ENCODE measurements at regions not wholly inside any gene's neighbourhood (a gene's known extent, or its start where the extent isn't known, plus 50 kb on each side); places are given as distances from the start of the nearest gene placed in this dataset.

GRCh38 chr15:62378772-62379498 lies 213.8 kb upstream of the C2CD4B start:
- H3K4me3 ChIP-seq, result no peak overlapping the region
- H3K27ac ChIP-seq, result no peak overlapping the region
- WGBS, 2 donors, result 29 to 30% methylated on average over 5 of the region's 5 CpGs
- no peak for DNase-seq
- no peaks in the 10 kb centered on the region for H3K27me3 ChIP-seq
- no peaks in the 10 kb centered on the region for H3K9me3 ChIP-seq
- no peaks in the 10 kb centered on the region for H3K36me3 ChIP-seq (replicated peaks in 1 of 2; ENCODE audit: insufficient read depth in 1 of 2, low read depth in 2 of 2)
- ATAC-seq, result no peak
- intact Hi-C loops (cut with DNase I), result no loop called here
- H3K4me1 ChIP-seq, result no peaks in the 10 kb centered on the region
- TF ChIP-seq POLR2A (IDR thresholded peaks at IDR 0.05), result no peak
- TF ChIP-seq CTCF (IDR thresholded peaks at IDR 0.05), result no peak

GRCh38 chr15:62380011-62380410 lies 214.9 kb upstream of the C2CD4B start:
- TF ChIP-seq POLR2A (IDR thresholded peaks at IDR 0.05) (no peak), CTCF (IDR thresholded peaks at IDR 0.05) (no peak)
- 59 to 72% methylated on average over 4 of the region's 4 CpGs for WGBS, 2 donors
- ATAC-seq (no peak), DNase-seq (no peak)
- intact Hi-C loops (cut with DNase I), result no loop called here
- Histone ChIP-seq H3K36me3 (replicated peaks in 1 of 2; ENCODE audit: insufficient read depth in 1 of 2, low read depth in 2 of 2) (no peaks in the 10 kb centered on the region), H3K27me3 (no peaks in the 10 kb centered on the region), H3K9me3 (no peaks in the 10 kb centered on the region), H3K27ac (no peak overlapping the region), H3K4me1 (no peaks in the 10 kb centered on the region), H3K4me3 (no peak overlapping the region)

- no peak for TF ChIP-seq CTCF (IDR thresholded peaks at IDR 0.05)
- no peak for TF ChIP-seq POLR2A (IDR thresholded peaks at IDR 0.05)
- no peak for ATAC-seq
- Histone ChIP-seq H3K4me1 (no peaks in the 10 kb centered on the region), H3K27ac (no peak overlapping the region), H3K9me3 (no peaks in the 10 kb centered on the region), H3K36me3 (replicated peaks in 1 of 2; ENCODE audit: insufficient read depth in 1 of 2, low read depth in 2 of 2) (no peaks in the 10 kb centered on the region), H3K27me3 (no peaks in the 10 kb centered on the region), H3K4me3 (no peak overlapping the region)
- no peak for DNase-seq
- 63 to 80% methylated on average over 1 of the region's 1 CpG for WGBS, 2 donors
- intact Hi-C loops (cut with DNase I), result no loop called here
These were observed 217.0 kb upstream of the C2CD4B start for GRCh38 chr15:62382046-62382445.

- Histone ChIP-seq H3K27ac (peak within 1 kb of the TSS in 3 of 4 donors; percentile 50 to 75 (median 55)), H3K9me3 (no peaks in the 10 kb centered on the region), H3K4me1 (peaks cover 16% of the 10 kb centered on the region), H3K27me3 (no peaks in the 10 kb centered on the region), H3K4me3 (peak within 1 kb of the TSS; percentile 55 to 71), H3K36me3 (replicated peaks in 1 of 2; ENCODE audit: insufficient read depth in 1 of 2, low read depth in 2 of 2) (no peaks in the 10 kb centered on the region)
- intact Hi-C loops (cut with DNase I), result no loop called here
- DNase-seq, result peak; percentile 62 to 78 (median 67)
- ATAC-seq, result peak; percentile 90
- TF ChIP-seq POLR2A (IDR thresholded peaks at IDR 0.05) (peak; percentile 75 to 80 (median 79)), CTCF (IDR thresholded peaks at IDR 0.05) (no peak)
- WGBS, 2 donors, result 0 to 1% methylated on average over 24 to 45 of the region's 74 CpGs
These were observed 225.1 kb upstream of the C2CD4B start, which contains the start of gene TLN2 for GRCh38 chr15:62389885-62390790. TLN2 (plus strand) TSS chr15:62390550.

Measured in body of pancreas (tissue), 4 donors.